ENCODE measurements at regions not wholly inside any gene's neighbourhood (a gene's known extent, or its start where the extent isn't known, plus 50 kb on each side); places are given as distances from the start of the nearest gene placed in this dataset.

DNA sequence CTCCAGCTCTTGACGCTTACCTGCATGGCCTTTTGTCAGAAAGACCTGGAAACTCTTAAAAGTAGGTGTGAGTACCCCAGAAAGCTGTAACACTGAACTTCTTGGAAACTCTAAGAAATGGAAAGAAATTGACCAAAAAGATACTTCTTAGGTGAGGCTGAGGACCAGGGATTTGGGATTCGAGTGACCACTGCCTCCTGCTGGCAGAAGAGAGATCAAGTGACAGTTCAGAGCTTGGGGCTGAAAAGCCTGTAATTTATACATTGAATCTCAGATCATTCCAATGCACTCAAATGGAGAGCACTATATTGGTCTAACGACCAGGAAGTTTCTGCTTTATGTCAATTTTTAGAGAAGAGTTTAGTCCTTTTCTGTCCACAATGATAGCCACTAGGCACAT, 204.6 kb downstream of the PDGFRA start:
- TF ChIP-seq GLIS3 (CRISPR knock-in tag; IDR thresholded peaks at IDR 0.05) (no peak), ZC3H10 (CRISPR knock-in tag; IDR thresholded peaks at IDR 0.05) (no peak), ZNF70 (CRISPR knock-in tag; IDR thresholded peaks at IDR 0.05) (no peak), BACH2 (CRISPR knock-in tag; IDR thresholded peaks at IDR 0.05; ENCODE audit: borderline replicate concordance) (no peak), ZFP3 (CRISPR knock-in tag; IDR thresholded peaks at IDR 0.05) (no peak), ZNF565 (CRISPR knock-in tag; conservative IDR thresholded peaks at IDR 0.05; ENCODE audit: low read depth) (no peak), ZNF8 (CRISPR knock-in tag; IDR thresholded peaks at IDR 0.05) (no peak), OSR1 (CRISPR knock-in tag; IDR thresholded peaks at IDR 0.05) (no peak), CSDC2 (CRISPR knock-in tag; IDR thresholded peaks at IDR 0.05) (no peak), ESRRG (CRISPR knock-in tag; IDR thresholded peaks at IDR 0.05) (no peak), SNAI2 (CRISPR knock-in tag; IDR thresholded peaks at IDR 0.05) (no peak)
- TF ChIP-seq, protein P1, sequence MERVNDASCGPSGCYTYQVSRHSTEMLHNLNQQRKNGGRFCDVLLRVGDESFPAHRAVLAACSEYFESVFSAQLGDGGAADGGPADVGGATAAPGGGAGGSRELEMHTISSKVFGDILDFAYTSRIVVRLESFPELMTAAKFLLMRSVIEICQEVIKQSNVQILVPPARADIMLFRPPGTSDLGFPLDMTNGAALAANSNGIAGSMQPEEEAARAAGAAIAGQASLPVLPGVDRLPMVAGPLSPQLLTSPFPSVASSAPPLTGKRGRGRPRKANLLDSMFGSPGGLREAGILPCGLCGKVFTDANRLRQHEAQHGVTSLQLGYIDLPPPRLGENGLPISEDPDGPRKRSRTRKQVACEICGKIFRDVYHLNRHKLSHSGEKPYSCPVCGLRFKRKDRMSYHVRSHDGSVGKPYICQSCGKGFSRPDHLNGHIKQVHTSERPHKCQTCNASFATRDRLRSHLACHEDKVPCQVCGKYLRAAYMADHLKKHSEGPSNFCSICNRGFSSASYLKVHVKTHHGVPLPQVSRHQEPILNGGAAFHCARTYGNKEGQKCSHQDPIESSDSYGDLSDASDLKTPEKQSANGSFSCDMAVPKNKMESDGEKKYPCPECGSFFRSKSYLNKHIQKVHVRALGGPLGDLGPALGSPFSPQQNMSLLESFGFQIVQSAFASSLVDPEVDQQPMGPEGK (CRISPR knock-in tag; IDR thresholded peaks at IDR 0.05; ENCODE audit: borderline replicate concordance), result no peak
- TF ChIP-seq, protein P2, sequence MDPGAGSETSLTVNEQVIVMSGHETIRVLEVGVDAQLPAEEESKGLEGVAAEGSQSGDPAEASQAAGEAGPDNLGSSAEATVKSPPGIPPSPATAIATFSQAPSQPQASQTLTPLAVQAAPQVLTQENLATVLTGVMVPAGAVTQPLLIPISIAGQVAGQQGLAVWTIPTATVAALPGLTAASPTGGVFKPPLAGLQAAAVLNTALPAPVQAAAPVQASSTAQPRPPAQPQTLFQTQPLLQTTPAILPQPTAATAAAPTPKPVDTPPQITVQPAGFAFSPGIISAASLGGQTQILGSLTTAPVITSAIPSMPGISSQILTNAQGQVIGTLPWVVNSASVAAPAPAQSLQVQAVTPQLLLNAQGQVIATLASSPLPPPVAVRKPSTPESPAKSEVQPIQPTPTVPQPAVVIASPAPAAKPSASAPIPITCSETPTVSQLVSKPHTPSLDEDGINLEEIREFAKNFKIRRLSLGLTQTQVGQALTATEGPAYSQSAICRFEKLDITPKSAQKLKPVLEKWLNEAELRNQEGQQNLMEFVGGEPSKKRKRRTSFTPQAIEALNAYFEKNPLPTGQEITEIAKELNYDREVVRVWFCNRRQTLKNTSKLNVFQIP (CRISPR knock-in tag; IDR thresholded peaks at IDR 0.05; ENCODE audit: borderline replicate concordance, low read depth), result no peak
- TF ChIP-seq, protein P3, sequence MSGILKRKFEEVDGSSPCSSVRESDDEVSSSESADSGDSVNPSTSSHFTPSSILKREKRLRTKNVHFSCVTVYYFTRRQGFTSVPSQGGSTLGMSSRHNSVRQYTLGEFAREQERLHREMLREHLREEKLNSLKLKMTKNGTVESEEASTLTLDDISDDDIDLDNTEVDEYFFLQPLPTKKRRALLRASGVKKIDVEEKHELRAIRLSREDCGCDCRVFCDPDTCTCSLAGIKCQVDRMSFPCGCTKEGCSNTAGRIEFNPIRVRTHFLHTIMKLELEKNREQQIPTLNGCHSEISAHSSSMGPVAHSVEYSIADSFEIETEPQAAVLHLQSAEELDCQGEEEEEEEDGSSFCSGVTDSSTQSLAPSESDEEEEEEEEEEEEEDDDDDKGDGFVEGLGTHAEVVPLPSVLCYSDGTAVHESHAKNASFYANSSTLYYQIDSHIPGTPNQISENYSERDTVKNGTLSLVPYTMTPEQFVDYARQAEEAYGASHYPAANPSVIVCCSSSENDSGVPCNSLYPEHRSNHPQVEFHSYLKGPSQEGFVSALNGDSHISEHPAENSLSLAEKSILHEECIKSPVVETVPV (CRISPR knock-in tag; IDR thresholded peaks at IDR 0.05), result no peak
- TF ChIP-seq, protein P4, sequence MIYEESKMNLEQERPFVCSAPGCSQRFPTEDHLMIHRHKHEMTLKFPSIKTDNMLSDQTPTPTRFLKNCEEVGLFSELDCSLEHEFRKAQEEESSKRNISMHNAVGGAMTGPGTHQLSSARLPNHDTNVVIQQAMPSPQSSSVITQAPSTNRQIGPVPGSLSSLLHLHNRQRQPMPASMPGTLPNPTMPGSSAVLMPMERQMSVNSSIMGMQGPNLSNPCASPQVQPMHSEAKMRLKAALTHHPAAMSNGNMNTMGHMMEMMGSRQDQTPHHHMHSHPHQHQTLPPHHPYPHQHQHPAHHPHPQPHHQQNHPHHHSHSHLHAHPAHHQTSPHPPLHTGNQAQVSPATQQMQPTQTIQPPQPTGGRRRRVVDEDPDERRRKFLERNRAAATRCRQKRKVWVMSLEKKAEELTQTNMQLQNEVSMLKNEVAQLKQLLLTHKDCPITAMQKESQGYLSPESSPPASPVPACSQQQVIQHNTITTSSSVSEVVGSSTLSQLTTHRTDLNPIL (CRISPR knock-in tag; IDR thresholded peaks at IDR 0.05; ENCODE audit: low read depth), result no peak
- ATAC-seq, result peak; percentile 69; the same call in 2 of the 3 replicates

DNA sequence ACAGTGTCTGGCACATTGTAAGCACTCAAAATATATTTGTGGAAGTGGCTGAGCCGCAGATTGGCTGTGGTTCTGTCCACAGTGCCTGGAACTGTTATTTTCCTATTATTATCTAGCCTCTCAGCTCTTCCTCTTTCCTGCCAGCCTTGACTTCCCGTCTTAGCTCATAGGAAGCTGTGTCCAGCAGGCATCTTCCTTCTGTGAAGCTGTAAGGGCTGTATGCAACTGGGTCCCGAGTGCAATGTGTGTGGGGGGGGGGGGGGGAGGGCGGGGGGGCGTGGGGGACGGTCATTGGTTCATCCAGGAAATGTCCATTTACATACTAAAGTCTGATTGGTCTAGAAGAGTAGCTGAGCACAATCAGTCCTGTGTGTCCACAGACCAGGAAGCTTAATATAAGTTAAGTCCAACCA, 210.7 kb downstream of the PDGFRA start:
- ATAC-seq, result peak; percentile 89
- TF ChIP-seq ZFP30 (CRISPR knock-in tag; IDR thresholded peaks at IDR 0.05) (no peak), ISL1 (CRISPR knock-in tag; IDR thresholded peaks at IDR 0.05) (no peak), GLIS3 (CRISPR knock-in tag; IDR thresholded peaks at IDR 0.05) (no peak), BACH2 (CRISPR knock-in tag; IDR thresholded peaks at IDR 0.05; ENCODE audit: borderline replicate concordance) (no peak), SNAI2 (CRISPR knock-in tag; IDR thresholded peaks at IDR 0.05) (no peak), TCF4 (CRISPR knock-in tag; IDR thresholded peaks at IDR 0.05; ENCODE audit: borderline replicate concordance) (no peak), ZNF70 (CRISPR knock-in tag; IDR thresholded peaks at IDR 0.05) (no peak), ARNTL (CRISPR knock-in tag; IDR thresholded peaks at IDR 0.05; ENCODE audit: borderline replicate concordance, low read depth) (no peak), ZFP3 (CRISPR knock-in tag; IDR thresholded peaks at IDR 0.05) (no peak), ESRRG (CRISPR knock-in tag; IDR thresholded peaks at IDR 0.05) (no peak), PPARA (CRISPR knock-in tag; IDR thresholded peaks at IDR 0.05; ENCODE audit: borderline replicate concordance) (no peak), ZNF565 (CRISPR knock-in tag; conservative IDR thresholded peaks at IDR 0.05; ENCODE audit: low read depth) (no peak), OSR1 (CRISPR knock-in tag; IDR thresholded peaks at IDR 0.05) (no peak), ZC3H10 (CRISPR knock-in tag; IDR thresholded peaks at IDR 0.05) (no peak)
- TF ChIP-seq, protein P5, sequence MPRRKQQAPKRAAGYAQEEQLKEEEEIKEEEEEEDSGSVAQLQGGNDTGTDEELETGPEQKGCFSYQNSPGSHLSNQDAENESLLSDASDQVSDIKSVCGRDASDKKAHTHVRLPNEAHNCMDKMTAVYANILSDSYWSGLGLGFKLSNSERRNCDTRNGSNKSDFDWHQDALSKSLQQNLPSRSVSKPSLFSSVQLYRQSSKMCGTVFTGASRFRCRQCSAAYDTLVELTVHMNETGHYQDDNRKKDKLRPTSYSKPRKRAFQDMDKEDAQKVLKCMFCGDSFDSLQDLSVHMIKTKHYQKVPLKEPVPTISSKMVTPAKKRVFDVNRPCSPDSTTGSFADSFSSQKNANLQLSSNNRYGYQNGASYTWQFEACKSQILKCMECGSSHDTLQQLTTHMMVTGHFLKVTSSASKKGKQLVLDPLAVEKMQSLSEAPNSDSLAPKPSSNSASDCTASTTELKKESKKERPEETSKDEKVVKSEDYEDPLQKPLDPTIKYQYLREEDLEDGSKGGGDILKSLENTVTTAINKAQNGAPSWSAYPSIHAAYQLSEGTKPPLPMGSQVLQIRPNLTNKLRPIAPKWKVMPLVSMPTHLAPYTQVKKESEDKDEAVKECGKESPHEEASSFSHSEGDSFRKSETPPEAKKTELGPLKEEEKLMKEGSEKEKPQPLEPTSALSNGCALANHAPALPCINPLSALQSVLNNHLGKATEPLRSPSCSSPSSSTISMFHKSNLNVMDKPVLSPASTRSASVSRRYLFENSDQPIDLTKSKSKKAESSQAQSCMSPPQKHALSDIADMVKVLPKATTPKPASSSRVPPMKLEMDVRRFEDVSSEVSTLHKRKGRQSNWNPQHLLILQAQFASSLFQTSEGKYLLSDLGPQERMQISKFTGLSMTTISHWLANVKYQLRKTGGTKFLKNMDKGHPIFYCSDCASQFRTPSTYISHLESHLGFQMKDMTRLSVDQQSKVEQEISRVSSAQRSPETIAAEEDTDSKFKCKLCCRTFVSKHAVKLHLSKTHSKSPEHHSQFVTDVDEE (CRISPR knock-in tag; IDR thresholded peaks at IDR 0.05), result no peak
- TF ChIP-seq, protein P1 (CRISPR knock-in tag; IDR thresholded peaks at IDR 0.05; ENCODE audit: borderline replicate concordance), result no peak
- TF ChIP-seq, protein P4 (CRISPR knock-in tag; IDR thresholded peaks at IDR 0.05; ENCODE audit: low read depth), result no peak
- TF ChIP-seq, protein P3 (CRISPR knock-in tag; IDR thresholded peaks at IDR 0.05), result no peak
- TF ChIP-seq, protein P2 (CRISPR knock-in tag; IDR thresholded peaks at IDR 0.05; ENCODE audit: borderline replicate concordance, low read depth), result no peak

Data from SK-N-SH treated with all-trans-retinoic acid at 6 μM for 48 hours (cell line).